ENCODE measurements at regions not wholly inside any gene's neighbourhood (a gene's known extent, or its start where the extent isn't known, plus 50 kb on each side); places are given as distances from the start of the nearest gene placed in this dataset.

DNA sequence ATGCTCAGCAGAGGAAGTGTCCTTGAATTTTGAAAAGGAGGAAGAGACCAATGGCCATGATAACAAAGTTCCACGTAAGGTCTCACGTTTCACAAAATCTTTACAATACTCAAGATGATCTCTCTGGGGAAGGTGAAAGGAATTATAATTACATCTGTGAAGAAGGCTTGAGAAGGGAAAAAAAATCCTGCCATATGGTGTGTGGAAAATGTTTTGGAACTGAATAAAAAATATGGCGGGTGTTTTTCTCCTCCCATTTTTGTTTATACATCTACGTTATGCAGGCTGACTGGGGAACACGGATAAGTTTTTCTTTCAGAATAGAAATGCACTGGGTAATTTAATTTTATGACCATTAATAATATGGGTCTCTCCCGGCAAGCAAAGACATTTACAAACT is 425.6 kb upstream of the BRINP1 start:
- no peak for DNase-seq
- 62 to 77% (median 69%) methylated on average over 6 of the region's 6 CpGs for WGBS, 4 donors
- Histone ChIP-seq H3K36me3 (replicated peaks in 1 of 2) (no peaks in the 10 kb centered on the region), H3K4me3 (no peak overlapping the region), H3K27me3 (no peaks in the 10 kb centered on the region), H3K9me3 (replicated peaks in 1 of 3) (no peaks in the 10 kb centered on the region), H3K27ac (no peak overlapping the region), H3K4me1 (replicated peaks in 1 of 2) (no peaks in the 10 kb centered on the region)
- no peak for TF ChIP-seq POLR2A (IDR thresholded peaks at IDR 0.05)
- TF ChIP-seq, protein P1, sequence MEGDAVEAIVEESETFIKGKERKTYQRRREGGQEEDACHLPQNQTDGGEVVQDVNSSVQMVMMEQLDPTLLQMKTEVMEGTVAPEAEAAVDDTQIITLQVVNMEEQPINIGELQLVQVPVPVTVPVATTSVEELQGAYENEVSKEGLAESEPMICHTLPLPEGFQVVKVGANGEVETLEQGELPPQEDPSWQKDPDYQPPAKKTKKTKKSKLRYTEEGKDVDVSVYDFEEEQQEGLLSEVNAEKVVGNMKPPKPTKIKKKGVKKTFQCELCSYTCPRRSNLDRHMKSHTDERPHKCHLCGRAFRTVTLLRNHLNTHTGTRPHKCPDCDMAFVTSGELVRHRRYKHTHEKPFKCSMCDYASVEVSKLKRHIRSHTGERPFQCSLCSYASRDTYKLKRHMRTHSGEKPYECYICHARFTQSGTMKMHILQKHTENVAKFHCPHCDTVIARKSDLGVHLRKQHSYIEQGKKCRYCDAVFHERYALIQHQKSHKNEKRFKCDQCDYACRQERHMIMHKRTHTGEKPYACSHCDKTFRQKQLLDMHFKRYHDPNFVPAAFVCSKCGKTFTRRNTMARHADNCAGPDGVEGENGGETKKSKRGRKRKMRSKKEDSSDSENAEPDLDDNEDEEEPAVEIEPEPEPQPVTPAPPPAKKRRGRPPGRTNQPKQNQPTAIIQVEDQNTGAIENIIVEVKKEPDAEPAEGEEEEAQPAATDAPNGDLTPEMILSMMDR (IDR thresholded peaks at IDR 0.05): no peak
- intact Hi-C loops (cut with DNase I): no loop called here

DNA sequence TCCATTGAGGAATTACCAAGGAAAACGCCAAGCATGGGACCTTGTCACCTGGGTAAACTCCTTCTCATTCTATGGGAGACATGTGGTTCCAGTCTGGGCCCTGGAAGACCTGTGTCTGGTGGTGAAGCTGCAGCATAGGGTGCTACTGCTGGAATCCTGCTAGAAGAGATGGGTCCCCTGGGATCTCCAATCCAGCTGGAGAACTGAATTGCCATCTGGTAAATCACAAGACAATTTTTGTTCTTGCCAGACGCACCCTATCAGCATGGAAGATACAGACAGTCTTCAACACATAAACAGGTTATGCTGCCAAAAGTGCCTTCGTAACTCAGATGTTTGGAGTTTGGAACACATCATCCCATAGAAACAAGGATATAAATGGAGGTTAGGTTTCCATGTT is 424.0 kb upstream of the BRINP1 start:
- Histone ChIP-seq H3K4me3 (no peak overlapping the region), H3K27me3 (no peaks in the 10 kb centered on the region), H3K4me1 (replicated peaks in 1 of 2) (no peaks in the 10 kb centered on the region), H3K27ac (no peak overlapping the region), H3K36me3 (replicated peaks in 1 of 2) (no peaks in the 10 kb centered on the region), H3K9me3 (replicated peaks in 1 of 3) (no peaks in the 10 kb centered on the region)
- TF ChIP-seq, protein P1 (IDR thresholded peaks at IDR 0.05): no peak
- no peak for TF ChIP-seq POLR2A (IDR thresholded peaks at IDR 0.05)
- intact Hi-C loops (cut with DNase I): no loop called here
- WGBS, 4 donors: 62 to 73% (median 67%) methylated on average over 3 of the region's 3 CpGs
- DNase-seq: peak in 1 of 7 donors; percentile 14

DNA sequence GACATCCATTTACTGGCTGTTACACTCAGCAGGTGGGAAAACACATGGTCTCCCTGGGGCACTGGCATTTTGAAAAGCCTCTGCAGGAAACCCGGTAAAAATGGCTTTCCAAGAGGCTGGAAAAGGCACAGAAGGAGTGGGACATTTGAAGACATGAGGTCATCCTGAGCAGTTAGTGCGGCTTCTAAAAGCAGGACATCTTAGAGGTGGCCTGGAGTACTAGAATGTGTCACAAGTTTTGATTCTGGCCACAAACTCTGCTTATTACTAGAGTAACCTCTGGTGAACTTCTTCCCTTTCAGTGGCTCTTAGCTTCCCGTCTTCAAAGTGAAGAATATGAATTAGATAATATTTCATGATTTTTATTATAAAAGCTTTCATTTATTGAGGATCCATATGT is 423.0 kb upstream of the BRINP1 start:
- intact Hi-C loops (cut with DNase I): no loop called here
- 66 to 79% (median 73%) methylated on average over 3 of the region's 3 CpGs for WGBS, 4 donors

DNA sequence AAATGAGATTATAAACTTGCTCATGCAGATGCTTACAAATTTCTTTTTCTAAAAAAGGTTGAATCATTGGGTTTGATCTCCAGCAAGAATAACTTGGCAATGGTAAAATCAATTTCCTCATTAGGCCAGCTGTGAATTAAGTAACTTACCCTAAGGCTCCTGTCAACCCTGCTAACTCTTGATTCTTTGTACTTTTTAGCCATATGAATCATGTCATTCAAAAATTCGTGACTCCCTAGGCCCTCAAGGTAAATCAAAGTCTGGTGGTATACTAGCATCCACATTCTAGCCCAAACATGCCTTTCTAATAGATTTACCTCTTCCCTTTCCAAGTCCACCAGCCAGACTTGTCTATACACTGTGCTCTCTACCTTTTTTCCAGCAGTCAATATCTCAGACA is 420.8 kb upstream of the BRINP1 start:
- intact Hi-C loops (cut with DNase I): no loop called here
- WGBS, 4 donors: 17 to 43% (median 25%) methylated on average over 1 of the region's 1 CpG

More for the DNA sequence above, 423.0 kb upstream of the BRINP1 start:
- DNase-seq: no peak
- Histone ChIP-seq H3K36me3 (replicated peaks in 1 of 2) (no peaks in the 10 kb centered on the region), H3K27me3 (no peaks in the 10 kb centered on the region), H3K4me3 (no peak overlapping the region), H3K9me3 (replicated peaks in 1 of 3) (no peaks in the 10 kb centered on the region), H3K4me1 (replicated peaks in 1 of 2) (no peaks in the 10 kb centered on the region), H3K27ac (no peak overlapping the region)
- no peak for TF ChIP-seq POLR2A (IDR thresholded peaks at IDR 0.05)
- TF ChIP-seq, protein P1 (IDR thresholded peaks at IDR 0.05): no peak

More for the DNA sequence above, 420.8 kb upstream of the BRINP1 start:
- no peak overlapping the region for H3K4me3 ChIP-seq
- H3K36me3 ChIP-seq (replicated peaks in 1 of 2): no peaks in the 10 kb centered on the region
- no peaks in the 10 kb centered on the region for H3K9me3 ChIP-seq (replicated peaks in 1 of 3)
- TF ChIP-seq, protein P1 (IDR thresholded peaks at IDR 0.05): no peak
- no peak for TF ChIP-seq POLR2A (IDR thresholded peaks at IDR 0.05)
- no peak overlapping the region for H3K27ac ChIP-seq
- H3K4me1 ChIP-seq (replicated peaks in 1 of 2): no peaks in the 10 kb centered on the region
- DNase-seq: no peak
- no peaks in the 10 kb centered on the region for H3K27me3 ChIP-seq
